ENCODE measurements at regions not wholly inside any gene's neighbourhood (a gene's known extent, or its start where the extent isn't known, plus 50 kb on each side); places are given as distances from the start of the nearest gene placed in this dataset.
A peak's percentile ranks its signal among the peaks of the same experiment; 100 is the strongest.

GRCh38 chr6:150667359-150667758, 67.7 kb downstream of the PLEKHG1 start:
- H3K9me3 ChIP-seq (ENCODE audit: control insufficient read depth, insufficient read depth, low read length) = no peaks in the 10 kb centered on the region
- ChIA-PET CTCF (no interaction called here), POLR2A (no interaction called here)
- no peak overlapping the region for H3K27ac ChIP-seq (ENCODE audit: low read depth, low read length)
- no peaks in the 10 kb centered on the region for H3K27me3 ChIP-seq (ENCODE audit: control insufficient read depth, insufficient read depth, low read length)
- DNase-seq (ENCODE audit: low read depth, low spot score) = no peak
- no peak for TF ChIP-seq CTCF (IDR thresholded peaks at IDR 0.05; ENCODE audit: low read depth, low read length)
- H3K4me3 ChIP-seq (ENCODE audit: low read depth, low read length) = no peak overlapping the region

- 0 out of 2 replicates have a peak, but pooled peaks have one; percentile 8 for TF ChIP-seq CTCF (IDR thresholded peaks at IDR 0.05; ENCODE audit: low read depth, low read length)
- ChIA-PET CTCF (no interaction called here), POLR2A (no interaction called here)
- no peaks in the 10 kb centered on the region for H3K9me3 ChIP-seq (ENCODE audit: control insufficient read depth, insufficient read depth, low read length)
- DNase-seq (ENCODE audit: low read depth, low spot score) = peak; percentile 2
- no peak overlapping the region for H3K4me3 ChIP-seq (ENCODE audit: low read depth, low read length)
- H3K27ac ChIP-seq (ENCODE audit: low read depth, low read length) = no peak overlapping the region
- H3K27me3 ChIP-seq (ENCODE audit: control insufficient read depth, insufficient read depth, low read length) = no peaks in the 10 kb centered on the region
Observed at GRCh38 chr6:150667977-150668716, 68.5 kb downstream of the PLEKHG1 start.

GRCh38 chr6:150668900-150669302, 69.2 kb downstream of the PLEKHG1 start:
- POLR2A ChIA-PET = no interaction called here
- DNase-seq (ENCODE audit: low read depth, low spot score) = no peak
- H3K27ac ChIP-seq (ENCODE audit: low read depth, low read length) = no peak overlapping the region

GRCh38 chr6:150670311-150670710, 70.6 kb downstream of the PLEKHG1 start:
- Histone ChIP-seq H3K27me3 (ENCODE audit: control insufficient read depth, insufficient read depth, low read length) (no peaks in the 10 kb centered on the region), H3K4me3 (ENCODE audit: low read depth, low read length) (no peak overlapping the region), H3K9me3 (ENCODE audit: control insufficient read depth, insufficient read depth, low read length) (no peaks in the 10 kb centered on the region), H3K27ac (ENCODE audit: low read depth, low read length) (no peak overlapping the region)
- CTCF ChIA-PET = no interaction called here
- DNase-seq (ENCODE audit: low read depth, low spot score) = no peak
- no peak for TF ChIP-seq CTCF (IDR thresholded peaks at IDR 0.05; ENCODE audit: low read depth, low read length)
- POLR2A ChIA-PET = no interaction called here

More at GRCh38 chr6:150668900-150669302, 69.2 kb downstream of the PLEKHG1 start:
- TF ChIP-seq CTCF (IDR thresholded peaks at IDR 0.05; ENCODE audit: low read depth, low read length) = no peak
- no peaks in the 10 kb centered on the region for H3K27me3 ChIP-seq (ENCODE audit: control insufficient read depth, insufficient read depth, low read length)
- no peaks in the 10 kb centered on the region for H3K9me3 ChIP-seq (ENCODE audit: control insufficient read depth, insufficient read depth, low read length)
- H3K4me3 ChIP-seq (ENCODE audit: low read depth, low read length) = no peak overlapping the region
- CTCF ChIA-PET = no interaction called here

GRCh38 chr6:150672800-150673199, 73.1 kb downstream of the PLEKHG1 start:
- POLR2A ChIA-PET = no interaction called here
- Histone ChIP-seq H3K27ac (ENCODE audit: low read depth, low read length) (no peak overlapping the region), H3K9me3 (ENCODE audit: control insufficient read depth, insufficient read depth, low read length) (no peaks in the 10 kb centered on the region), H3K4me3 (ENCODE audit: low read depth, low read length) (no peak overlapping the region), H3K27me3 (ENCODE audit: control insufficient read depth, insufficient read depth, low read length) (no peaks in the 10 kb centered on the region)
- no peak for DNase-seq (ENCODE audit: low read depth, low spot score)
- TF ChIP-seq CTCF (IDR thresholded peaks at IDR 0.05; ENCODE audit: low read depth, low read length) = no peak
- CTCF ChIA-PET = no interaction called here

All from AG04450 (cell line).